D341Med (cell line): ENCODE measurements at regions not wholly inside any gene's neighbourhood (a gene's known extent, or its start where the extent isn't known, plus 50 kb on each side); places are given as distances from the start of the nearest gene placed in this dataset.

Experiments used
- DNase-seq: peaks from one replicate; pipeline ENCODE4 v3.0.0; 2012; ENCODE audit warnings: low spot score

GRCh38 chr14:66421990-66422946 lies 63.9 kb upstream of the CCDC196 start:
- no peak for DNase-seq

GRCh38 chr14:66425402-66425801 lies 60.8 kb upstream of the CCDC196 start:
- DNase-seq, result no peak

- no peak for DNase-seq
These were observed 59.7 kb upstream of the CCDC196 start for GRCh38 chr14:66426451-66426850.

- DNase-seq, result no peak
These were observed 53.8 kb upstream of the CCDC196 start for GRCh38 chr14:66432334-66432733.

DNA sequence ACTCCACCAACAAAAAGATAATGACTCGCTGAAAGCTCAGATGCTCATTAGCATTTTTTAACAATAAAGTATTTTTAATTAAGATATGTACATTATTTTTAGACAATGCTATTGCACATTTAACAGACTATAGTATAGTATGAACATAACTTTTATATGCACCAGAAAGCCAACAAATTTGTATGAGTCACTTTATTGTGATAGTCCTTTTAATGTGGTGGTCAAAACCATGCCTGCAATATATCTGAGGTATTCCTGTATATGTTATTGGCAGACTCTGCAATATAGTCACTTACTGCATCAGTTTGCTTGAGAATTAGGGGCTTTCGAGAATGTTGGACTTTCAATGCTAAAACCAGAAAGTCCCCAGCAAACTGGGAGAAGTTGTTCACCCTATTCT lies 51.7 kb upstream of the CCDC196 start:
- DNase-seq, result no peak

- DNase-seq, result no peak
These were observed 50.5 kb upstream of the CCDC196 start for GRCh38 chr14:66435683-66436082.
